Suprapubic skin (tissue), 4 donors: ENCODE measurements at regions not wholly inside any gene's neighbourhood (a gene's known extent, or its start where the extent isn't known, plus 50 kb on each side); places are given as distances from the start of the nearest gene placed in this dataset.

Experiments used
- DNase-seq, 2 donors: peaks; one replicate each; pipeline ENCODE4 v3.0.0-alpha.2; 2019; ENCODE audit warnings: low spot score in 2 of 2
- H3K27ac ChIP-seq: fragments of 200-600 bp; sonication (generic); one replicate; pipeline ENCODE4 v1.5.1; 2019
- H3K27me3 ChIP-seq: fragments of 200-600 bp; sonication (generic); one replicate; pipeline ENCODE4 v1.5.1; 2019
- H3K36me3 ChIP-seq: fragments of 200-600 bp; sonication (generic); one replicate; pipeline ENCODE4 v1.5.1; 2019
- H3K4me1 ChIP-seq: fragments of 200-600 bp; sonication (generic); one replicate; pipeline ENCODE4 v1.5.1; 2019
- H3K4me3 ChIP-seq: fragments of 200-600 bp; sonication (generic); one replicate; pipeline ENCODE4 v1.5.1; 2019; ENCODE audit warnings: mild to moderate bottlenecking
- H3K9me3 ChIP-seq: fragments of 200-600 bp; sonication (generic); one replicate; pipeline ENCODE4 v1.5.1; 2019
- CTCF ChIP-seq, 2 donors: fragments of 200-600 bp in 1 of 2; fragments of 450-650 bp in 1 of 2; sonication (generic) in 1 of 2; IDR thresholded peaks; one replicate each; pipeline ENCODE4 v1.5.1; 2016 to 2019; ENCODE audit warnings: antibody characterized with exemption in 2 of 2, mild to moderate bottlenecking in 1 of 2, moderate library complexity in 1 of 2
- EP300 ChIP-seq: sonication (generic); formaldehyde crosslinking; IDR thresholded peaks from one replicate; pipeline ENCODE4 v1.6.1; 2017; ENCODE audit warnings: antibody characterized with exemption
- POLR2A ChIP-seq, 2 donors: fragments of 450-650 bp; IDR thresholded peaks; one replicate each; pipeline ENCODE4 v1.6.1; 2017; ENCODE audit warnings: antibody characterized with exemption in 2 of 2, mild to moderate bottlenecking in 2 of 2, moderate library complexity in 2 of 2
- POLR2AphosphoS5 ChIP-seq, 3 donors: sonication (generic); formaldehyde crosslinking; IDR thresholded peaks; one replicate each; pipeline ENCODE4 v1.6.1; 2017; ENCODE audit warnings: antibody characterized with exemption in 3 of 3
- WGBS: methylation state at CpG from one replicate; pipeline ENCODE4 v1.1.5; 2018; 5-methylcytosine and 5-hydroxymethylcytosine counted together

GRCh38 chr5:104370523-104370922 is 807.9 kb upstream of the NUDT12 start:
- no peak for DNase-seq
- TF ChIP-seq EP300, result no peak
- no peak for TF ChIP-seq POLR2A (IDR thresholded peaks at IDR 0.05)
- no peak for TF ChIP-seq POLR2AphosphoS5 (IDR thresholded peaks at IDR 0.05)
- no peak for TF ChIP-seq CTCF (IDR thresholded peaks at IDR 0.05)

GRCh38 chr5:104367978-104368377 is 805.4 kb upstream of the NUDT12 start:
- H3K27ac ChIP-seq, result no peak overlapping the region
- no peak for DNase-seq
- no peaks in the 10 kb centered on the region for H3K9me3 ChIP-seq
- H3K4me3 ChIP-seq, result no peak overlapping the region
- no peaks in the 10 kb centered on the region for H3K27me3 ChIP-seq
- H3K4me1 ChIP-seq, result no peaks in the 10 kb centered on the region
- H3K36me3 ChIP-seq, result no peaks in the 10 kb centered on the region
- TF ChIP-seq EP300 (no peak), POLR2A (IDR thresholded peaks at IDR 0.05) (no peak), CTCF (IDR thresholded peaks at IDR 0.05) (no peak), POLR2AphosphoS5 (IDR thresholded peaks at IDR 0.05) (no peak)

More at GRCh38 chr5:104370523-104370922, 807.9 kb upstream of the NUDT12 start:
- no peak overlapping the region for H3K27ac ChIP-seq
- H3K36me3 ChIP-seq, result no peaks in the 10 kb centered on the region
- H3K27me3 ChIP-seq, result no peaks in the 10 kb centered on the region
- H3K4me3 ChIP-seq, result no peak overlapping the region
- no peaks in the 10 kb centered on the region for H3K4me1 ChIP-seq
- H3K9me3 ChIP-seq, result no peaks in the 10 kb centered on the region
- whole genome bisulfite sequencing, result 35% methylated on average over 1 of the region's 1 CpG

- no peak for DNase-seq
- H3K36me3 ChIP-seq, result no peaks in the 10 kb centered on the region
- whole genome bisulfite sequencing, result 74% methylated on average over 3 of the region's 3 CpGs
- no peak for TF ChIP-seq EP300
- no peak for TF ChIP-seq POLR2A (IDR thresholded peaks at IDR 0.05)
- TF ChIP-seq POLR2AphosphoS5 (IDR thresholded peaks at IDR 0.05), result no peak
- no peak for TF ChIP-seq CTCF (IDR thresholded peaks at IDR 0.05)
- no peaks in the 10 kb centered on the region for H3K27me3 ChIP-seq
- H3K27ac ChIP-seq, result no peak overlapping the region
- no peak overlapping the region for H3K4me3 ChIP-seq
- no peaks in the 10 kb centered on the region for H3K9me3 ChIP-seq
- no peaks in the 10 kb centered on the region for H3K4me1 ChIP-seq
Measured at GRCh38 chr5:104363567-104363966, 801.0 kb upstream of the NUDT12 start.

GRCh38 chr5:104361932-104362331 is 799.3 kb upstream of the NUDT12 start:
- Histone ChIP-seq H3K4me3 (no peak overlapping the region), H3K4me1 (no peaks in the 10 kb centered on the region), H3K27ac (no peak overlapping the region), H3K36me3 (no peaks in the 10 kb centered on the region), H3K9me3 (no peaks in the 10 kb centered on the region), H3K27me3 (no peaks in the 10 kb centered on the region)
- WGBS, result 69% methylated on average over 5 of the region's 5 CpGs
- TF ChIP-seq CTCF (IDR thresholded peaks at IDR 0.05) (no peak), POLR2A (IDR thresholded peaks at IDR 0.05) (no peak)
- DNase-seq, result no peak

- H3K36me3 ChIP-seq, result no peaks in the 10 kb centered on the region
- 60% methylated on average over 4 of the region's 4 CpGs for WGBS
- no peaks in the 10 kb centered on the region for H3K9me3 ChIP-seq
- no peak for DNase-seq
- no peaks in the 10 kb centered on the region for H3K4me1 ChIP-seq
- no peak overlapping the region for H3K4me3 ChIP-seq
- no peaks in the 10 kb centered on the region for H3K27me3 ChIP-seq
- TF ChIP-seq POLR2AphosphoS5 (IDR thresholded peaks at IDR 0.05), result no peak
- no peak for TF ChIP-seq CTCF (IDR thresholded peaks at IDR 0.05)
- TF ChIP-seq POLR2A (IDR thresholded peaks at IDR 0.05), result no peak
- TF ChIP-seq EP300, result no peak
- H3K27ac ChIP-seq, result no peak overlapping the region
Measured at GRCh38 chr5:104355350-104355749, 792.8 kb upstream of the NUDT12 start.
